IPS-NIHi11 (cell line): ENCODE measurements at regions not wholly inside any gene's neighbourhood (a gene's known extent, or its start where the extent isn't known, plus 50 kb on each side); places are given as distances from the start of the nearest gene placed in this dataset.
"Not testable (repeated sequence)": the region's sequence is repeated elsewhere in the genome, so short reads cannot be mapped to it uniquely, and the experiment has no call there.

Experiments used
- DNase-seq: peaks from one replicate; pipeline ENCODE4 v3.0.0; 2012; ENCODE audit warnings: mixed read lengths, low spot score

DNA sequence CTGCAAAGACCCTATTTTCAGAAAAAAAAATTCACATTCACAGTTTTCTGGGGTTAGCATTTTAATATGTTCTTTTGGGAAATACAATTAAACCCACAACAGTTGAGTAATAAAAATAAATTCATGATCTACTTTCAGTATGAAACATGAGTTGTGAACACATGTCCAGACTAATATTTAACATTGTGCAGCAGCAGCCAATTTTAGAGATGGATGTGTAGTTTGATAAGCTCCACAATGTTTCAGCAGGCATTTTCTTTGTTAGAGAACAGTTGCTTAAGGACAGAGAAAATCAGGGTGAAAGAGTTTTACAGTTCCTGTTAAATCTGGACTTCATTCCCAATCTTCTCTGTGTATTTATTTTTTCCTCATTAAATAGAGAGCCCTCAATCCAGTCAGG, 519.5 kb downstream of the PIK3C3 start:
- no peak for DNase-seq

GRCh38 chr18:42475157-42475556, 520.1 kb downstream of the PIK3C3 start:
- DNase-seq = no peak

GRCh38 chr18:42477267-42477666, 522.2 kb downstream of the PIK3C3 start:
- DNase-seq = no peak

- no peak for DNase-seq
Observed at GRCh38 chr18:42480441-42480840, 525.4 kb downstream of the PIK3C3 start.

DNA sequence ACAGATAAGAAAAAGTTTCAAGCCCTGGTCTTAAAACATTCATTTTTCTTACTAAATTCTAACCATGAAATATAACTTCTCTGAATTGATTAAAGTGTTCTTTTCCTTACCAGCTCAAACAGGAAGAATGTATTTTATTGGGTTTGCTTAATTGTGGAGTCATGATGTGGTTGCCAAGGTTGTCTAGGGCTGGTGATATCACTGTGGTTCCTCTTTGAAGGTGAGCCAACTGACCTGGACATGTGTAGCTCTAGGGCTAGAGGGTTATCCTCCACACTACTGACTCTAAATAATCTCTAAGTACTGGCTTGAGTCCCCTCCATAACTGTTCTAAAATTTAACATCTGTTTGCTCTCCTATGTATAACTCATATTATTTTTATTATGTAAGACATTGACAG, 529.6 kb downstream of the PIK3C3 start:
- no peak for DNase-seq

DNA sequence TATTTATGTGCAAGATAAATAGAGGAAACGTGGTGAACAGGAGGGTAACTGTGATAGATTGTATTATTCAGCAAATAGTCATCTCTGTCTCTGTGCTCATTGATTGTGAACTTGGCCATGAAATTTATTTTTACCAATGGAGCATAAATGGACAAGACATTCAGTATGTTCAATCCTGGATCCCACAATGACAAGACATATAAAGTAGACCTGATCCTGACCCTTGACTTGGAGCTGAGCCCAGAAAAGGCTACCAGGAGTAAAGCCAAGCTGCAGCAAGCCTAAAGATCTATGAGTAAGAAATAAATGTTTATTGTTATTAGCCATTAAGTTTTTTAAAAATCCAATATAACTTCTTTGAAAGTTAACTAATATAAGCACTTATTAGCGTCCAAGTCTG, 531.2 kb downstream of the PIK3C3 start:
- no peak for DNase-seq

GRCh38 chr18:42508683-42509296, 553.8 kb downstream of the PIK3C3 start:
- DNase-seq = no peak

DNA sequence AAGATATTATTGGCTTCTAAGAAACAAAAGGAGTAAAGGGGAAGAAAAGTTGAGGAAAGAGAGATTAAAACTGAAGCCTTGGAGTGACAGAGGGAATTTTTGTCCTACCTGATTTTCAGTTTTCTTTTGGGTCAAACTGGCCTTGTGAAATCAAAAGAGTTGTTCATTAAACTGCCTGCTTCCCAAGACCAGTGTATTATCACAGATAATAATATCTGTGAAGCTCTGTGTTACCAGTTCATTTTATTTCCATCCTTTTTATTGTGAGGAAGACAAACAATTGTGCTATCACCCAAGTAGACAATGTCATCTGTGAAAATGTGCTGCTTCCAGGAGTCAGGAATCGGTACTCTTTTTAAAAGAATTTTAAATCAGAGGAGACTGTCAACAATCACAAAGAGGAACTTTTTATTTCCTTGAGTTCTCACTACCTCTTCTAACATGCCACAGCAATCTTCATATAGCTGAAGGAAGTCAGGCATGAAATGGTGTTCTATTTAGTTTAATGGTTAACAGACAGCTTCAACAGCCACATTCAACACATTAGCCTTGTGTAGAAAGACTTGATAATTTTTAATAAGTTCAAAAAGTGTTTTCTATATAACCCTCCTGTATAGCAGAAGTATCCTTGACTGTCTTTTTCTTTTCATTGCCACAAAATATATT, 554.8 kb downstream of the PIK3C3 start:
- no peak for DNase-seq

GRCh38 chr18:42510540-42510939, 555.5 kb downstream of the PIK3C3 start:
- no peak for DNase-seq

GRCh38 chr18:42513441-42513840, 558.4 kb downstream of the PIK3C3 start:
- no peak for DNase-seq

- DNase-seq = no peak
Observed at GRCh38 chr18:42514512-42514911, 559.5 kb downstream of the PIK3C3 start.

DNA sequence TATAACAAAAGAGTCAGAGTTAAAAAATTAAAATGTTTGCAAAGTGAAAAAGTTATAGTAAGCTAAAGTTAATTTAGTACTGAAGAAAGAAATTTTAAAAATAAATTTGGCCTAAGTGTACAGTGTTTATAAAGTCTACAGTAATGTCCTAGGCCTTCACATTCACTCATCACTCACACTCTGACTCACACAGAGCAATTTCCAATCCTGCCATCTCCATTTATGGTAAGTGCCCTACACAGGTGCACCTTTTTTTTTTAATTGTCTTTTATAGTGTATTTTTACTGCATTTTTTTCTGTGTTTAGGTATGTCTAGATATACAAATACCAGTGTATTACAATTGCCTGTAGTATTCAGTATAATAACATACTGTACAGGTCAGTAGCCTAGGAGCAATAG, 562.9 kb downstream of the PIK3C3 start:
- DNase-seq = no peak

- DNase-seq = not testable (repeated sequence)
Observed at GRCh38 chr18:42518331-42518730, 563.3 kb downstream of the PIK3C3 start.

DNA sequence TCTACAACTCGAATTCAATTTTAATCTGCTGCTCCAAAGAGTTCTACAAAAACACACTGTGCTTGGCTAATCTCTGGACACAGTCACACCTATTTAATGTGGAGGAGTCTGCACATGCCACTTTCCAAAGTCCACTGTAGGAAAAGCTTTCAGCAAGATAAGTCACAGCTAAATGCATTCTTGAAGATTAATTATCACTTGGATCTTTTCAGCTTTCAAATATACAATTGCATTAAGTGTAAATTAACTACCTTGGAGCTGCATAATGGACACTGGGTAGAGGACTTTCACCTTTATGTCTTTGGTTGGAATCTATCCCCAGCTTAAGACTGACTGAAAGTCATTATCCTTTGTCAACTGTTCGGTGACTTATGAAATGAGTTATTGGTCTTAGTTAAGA, 565.1 kb downstream of the PIK3C3 start:
- no peak for DNase-seq

- no peak for DNase-seq
Observed at GRCh38 chr18:42525905-42526304, 570.9 kb downstream of the PIK3C3 start.

DNA sequence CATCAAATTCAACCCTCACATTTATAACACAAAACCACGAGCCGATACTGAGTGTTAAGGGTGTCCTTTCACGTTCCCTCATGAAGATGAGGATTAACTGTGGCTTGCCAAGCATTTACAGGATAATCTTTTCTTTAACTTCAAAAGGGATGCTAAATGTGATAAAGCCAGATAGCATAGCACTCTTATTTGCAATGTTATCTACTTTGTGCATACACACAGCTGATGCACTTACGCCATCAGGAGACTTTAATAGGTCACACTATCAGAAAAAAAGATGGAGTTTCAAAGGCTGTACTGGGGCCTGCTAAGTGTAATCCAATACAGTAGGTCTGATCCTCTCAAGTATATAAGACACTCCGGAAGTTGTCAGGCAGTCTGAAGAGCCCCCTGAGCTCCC, 572.7 kb downstream of the PIK3C3 start:
- DNase-seq = no peak

DNA sequence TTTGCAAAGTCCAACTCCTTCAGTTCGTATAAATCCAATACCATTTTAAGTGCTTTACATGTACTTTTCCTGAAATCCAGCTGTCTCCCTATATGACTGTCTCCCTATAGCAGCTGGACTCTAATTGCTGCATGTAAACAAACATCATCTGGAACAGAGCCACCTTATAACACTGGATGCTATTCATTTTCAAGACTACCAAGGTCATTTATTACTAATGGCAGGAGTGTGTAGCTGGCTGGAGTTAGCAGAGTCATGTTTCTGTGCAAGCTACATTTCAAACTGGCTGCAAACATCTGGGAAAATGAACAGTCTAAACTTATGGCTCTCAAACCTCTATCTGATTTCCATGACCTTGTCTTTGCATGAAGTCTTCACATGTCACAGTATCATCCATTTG, 575.2 kb downstream of the PIK3C3 start:
- DNase-seq = no peak

- no peak for DNase-seq
Observed at GRCh38 chr18:42532119-42532518, 577.1 kb downstream of the PIK3C3 start.

GRCh38 chr18:42533009-42533575, 578.1 kb downstream of the PIK3C3 start:
- no peak for DNase-seq

- DNase-seq = no peak
Observed at GRCh38 chr18:42533616-42534015, 578.6 kb downstream of the PIK3C3 start.

DNA sequence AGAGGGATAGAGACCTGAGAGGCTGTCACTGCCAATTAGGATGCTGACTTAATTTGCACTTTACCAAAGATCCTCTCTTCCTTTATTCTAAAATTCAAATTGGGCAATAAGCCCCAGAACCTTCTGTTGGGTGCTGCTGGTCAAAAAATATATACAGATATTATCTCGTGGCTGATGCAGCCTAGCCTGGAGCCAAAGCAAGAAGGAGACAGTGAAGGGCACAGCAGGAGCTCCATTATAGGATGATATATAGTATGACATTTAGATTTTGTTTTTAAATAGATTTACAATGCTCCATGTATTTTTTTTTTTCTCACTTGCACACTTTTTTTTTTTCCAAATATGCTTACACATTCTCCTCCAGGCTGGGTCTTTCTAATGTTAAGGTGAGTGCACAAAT, 579.3 kb downstream of the PIK3C3 start:
- no peak for DNase-seq

GRCh38 chr18:42536442-42536841, 579.0 kb downstream of the RIT2 start:
- DNase-seq = no peak

- no peak for DNase-seq
Observed at GRCh38 chr18:42537291-42537690, 578.2 kb downstream of the RIT2 start.

DNA sequence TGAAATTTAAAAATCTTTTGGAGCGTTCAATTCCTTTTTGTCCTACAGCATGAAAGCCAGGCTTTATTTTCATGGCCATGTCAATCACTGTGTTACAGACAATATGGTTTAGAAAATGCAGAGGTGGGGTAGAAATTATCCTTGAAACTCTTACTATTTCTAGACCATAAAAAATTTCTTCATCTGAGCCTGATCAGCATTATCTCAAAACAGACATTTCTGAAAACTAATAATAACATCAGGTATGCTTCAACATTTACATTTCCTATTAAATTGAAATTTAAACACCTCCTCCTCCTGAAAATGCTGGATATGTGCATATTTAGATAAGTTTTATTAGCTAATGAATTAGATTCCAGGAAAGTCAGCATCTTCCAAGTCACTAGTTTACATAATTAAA, 570.6 kb downstream of the RIT2 start:
- DNase-seq = no peak
